ENCODE measurements at regions not wholly inside any gene's neighbourhood (a gene's known extent, or its start where the extent isn't known, plus 50 kb on each side); places are given as distances from the start of the nearest gene placed in this dataset.

GRCh38 chr9:73541923-73542322, 390.3 kb downstream of the ANXA1 start:
- TF ChIP-seq SIN3A (IDR thresholded peaks at IDR 0.05; ENCODE audit: borderline replicate concordance, insufficient read depth, low read length): no peak
- no peak for TF ChIP-seq REST (IDR thresholded peaks at IDR 0.05; ENCODE audit: insufficient read depth in 1 of 2, low read depth in 2 of 2, low read length in 2 of 2)

GRCh38 chr9:73543727-73544126, 392.1 kb downstream of the ANXA1 start:
- TF ChIP-seq FOXP2 (optimal IDR thresholded peaks at IDR 0.05; ENCODE audit: borderline replicate concordance, extremely low read depth, extremely low read length, insufficient read depth) (no peak), REST (IDR thresholded peaks at IDR 0.05; ENCODE audit: insufficient read depth in 1 of 2, low read depth in 2 of 2, low read length in 2 of 2) (no peak), SIN3A (IDR thresholded peaks at IDR 0.05; ENCODE audit: borderline replicate concordance, insufficient read depth, low read length) (no peak), POLR2AphosphoS5 (IDR thresholded peaks at IDR 0.05; ENCODE audit: low read depth, low read length) (no peak), TAF1 (IDR thresholded peaks at IDR 0.05; ENCODE audit: borderline replicate concordance, insufficient read depth, low read length) (no peak)

GRCh38 chr9:73548201-73548600, 396.5 kb downstream of the ANXA1 start:
- TF ChIP-seq TAF1 (IDR thresholded peaks at IDR 0.05; ENCODE audit: borderline replicate concordance, insufficient read depth, low read length) (no peak), FOXP2 (optimal IDR thresholded peaks at IDR 0.05; ENCODE audit: borderline replicate concordance, extremely low read depth, extremely low read length, insufficient read depth) (no peak), REST (IDR thresholded peaks at IDR 0.05; ENCODE audit: insufficient read depth in 1 of 2, low read depth in 2 of 2, low read length in 2 of 2) (no peak), SIN3A (IDR thresholded peaks at IDR 0.05; ENCODE audit: borderline replicate concordance, insufficient read depth, low read length) (no peak), POLR2AphosphoS5 (IDR thresholded peaks at IDR 0.05; ENCODE audit: low read depth, low read length) (no peak)

- TF ChIP-seq TAF1 (IDR thresholded peaks at IDR 0.05; ENCODE audit: borderline replicate concordance, insufficient read depth, low read length): no peak
- no peak for TF ChIP-seq FOXP2 (optimal IDR thresholded peaks at IDR 0.05; ENCODE audit: borderline replicate concordance, extremely low read depth, extremely low read length, insufficient read depth)
- no peak for TF ChIP-seq SIN3A (IDR thresholded peaks at IDR 0.05; ENCODE audit: borderline replicate concordance, insufficient read depth, low read length)
- no peak for TF ChIP-seq REST (IDR thresholded peaks at IDR 0.05; ENCODE audit: insufficient read depth in 1 of 2, low read depth in 2 of 2, low read length in 2 of 2)
Measured at GRCh38 chr9:73549991-73550390, 398.3 kb downstream of the ANXA1 start.

GRCh38 chr9:73553295-73553694, 401.6 kb downstream of the ANXA1 start:
- TF ChIP-seq POLR2AphosphoS5 (IDR thresholded peaks at IDR 0.05; ENCODE audit: low read depth, low read length) (no peak), REST (IDR thresholded peaks at IDR 0.05; ENCODE audit: insufficient read depth in 1 of 2, low read depth in 2 of 2, low read length in 2 of 2) (no peak), TAF1 (IDR thresholded peaks at IDR 0.05; ENCODE audit: borderline replicate concordance, insufficient read depth, low read length) (no peak), FOXP2 (optimal IDR thresholded peaks at IDR 0.05; ENCODE audit: borderline replicate concordance, extremely low read depth, extremely low read length, insufficient read depth) (no peak), SIN3A (IDR thresholded peaks at IDR 0.05; ENCODE audit: borderline replicate concordance, insufficient read depth, low read length) (no peak)

Data from PFSK-1 (cell line).